ENCODE measurements at regions not wholly inside any gene's neighbourhood (a gene's known extent, or its start where the extent isn't known, plus 50 kb on each side); places are given as distances from the start of the nearest gene placed in this dataset.

DNA sequence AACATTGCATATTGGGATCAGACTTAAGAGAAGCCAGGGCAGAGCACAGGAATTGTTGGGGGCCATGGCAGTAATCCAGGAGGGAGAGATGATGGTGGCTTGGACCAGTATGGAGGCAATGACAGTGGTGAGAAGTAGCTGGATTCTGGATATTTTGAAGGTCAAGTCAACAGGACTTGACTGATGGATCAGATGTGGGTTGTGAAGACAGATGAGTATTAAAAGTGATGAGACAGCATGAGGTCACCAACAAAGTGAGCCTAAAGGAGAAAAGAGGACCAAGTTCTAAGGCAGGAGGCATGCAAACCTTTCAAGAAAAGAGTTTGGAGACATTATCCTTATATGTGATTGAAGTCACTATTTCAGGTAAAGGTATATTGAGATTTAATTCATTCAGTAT, 56.6 kb upstream of the TIPARP start:
- H2AFZ ChIP-seq: no peak overlapping the region
- no peak overlapping the region for H3K4me3 ChIP-seq
- no peaks in the 10 kb centered on the region for H3K79me2 ChIP-seq (replicated peaks; ENCODE audit: insufficient read depth)
- H3K27ac Mint-ChIP-seq: no peak overlapping the region
- no peak overlapping the region for H3K4me2 ChIP-seq
- H3F3A ChIP-seq (replicated peaks; ENCODE audit: low read depth): no peaks in the 10 kb centered on the region
- peaks cover 3% of the 10 kb centered on the region for H3K27me3 Mint-ChIP-seq (ENCODE audit: insufficient read depth, low read depth, poor library complexity)
- no peak overlapping the region for H3K4me3 Mint-ChIP-seq
- H4K20me1 ChIP-seq (replicated peaks; ENCODE audit: insufficient read depth): no peaks in the 10 kb centered on the region
- ATAC-seq (no peak), DNase-seq (ENCODE audit: low spot score) (no peak)
- no peak for TF ChIP-seq POLR2AphosphoS5 (IDR thresholded peaks at IDR 0.05; ENCODE audit: low read depth)
- TF ChIP-seq EZH2phosphoT487 (IDR thresholded peaks at IDR 0.05; ENCODE audit: unreplicated experiment): no peak
- no peak for TF ChIP-seq ZNF114 (CRISPR knock-in tag; IDR thresholded peaks at IDR 0.05)
- TF ChIP-seq, protein P1, sequence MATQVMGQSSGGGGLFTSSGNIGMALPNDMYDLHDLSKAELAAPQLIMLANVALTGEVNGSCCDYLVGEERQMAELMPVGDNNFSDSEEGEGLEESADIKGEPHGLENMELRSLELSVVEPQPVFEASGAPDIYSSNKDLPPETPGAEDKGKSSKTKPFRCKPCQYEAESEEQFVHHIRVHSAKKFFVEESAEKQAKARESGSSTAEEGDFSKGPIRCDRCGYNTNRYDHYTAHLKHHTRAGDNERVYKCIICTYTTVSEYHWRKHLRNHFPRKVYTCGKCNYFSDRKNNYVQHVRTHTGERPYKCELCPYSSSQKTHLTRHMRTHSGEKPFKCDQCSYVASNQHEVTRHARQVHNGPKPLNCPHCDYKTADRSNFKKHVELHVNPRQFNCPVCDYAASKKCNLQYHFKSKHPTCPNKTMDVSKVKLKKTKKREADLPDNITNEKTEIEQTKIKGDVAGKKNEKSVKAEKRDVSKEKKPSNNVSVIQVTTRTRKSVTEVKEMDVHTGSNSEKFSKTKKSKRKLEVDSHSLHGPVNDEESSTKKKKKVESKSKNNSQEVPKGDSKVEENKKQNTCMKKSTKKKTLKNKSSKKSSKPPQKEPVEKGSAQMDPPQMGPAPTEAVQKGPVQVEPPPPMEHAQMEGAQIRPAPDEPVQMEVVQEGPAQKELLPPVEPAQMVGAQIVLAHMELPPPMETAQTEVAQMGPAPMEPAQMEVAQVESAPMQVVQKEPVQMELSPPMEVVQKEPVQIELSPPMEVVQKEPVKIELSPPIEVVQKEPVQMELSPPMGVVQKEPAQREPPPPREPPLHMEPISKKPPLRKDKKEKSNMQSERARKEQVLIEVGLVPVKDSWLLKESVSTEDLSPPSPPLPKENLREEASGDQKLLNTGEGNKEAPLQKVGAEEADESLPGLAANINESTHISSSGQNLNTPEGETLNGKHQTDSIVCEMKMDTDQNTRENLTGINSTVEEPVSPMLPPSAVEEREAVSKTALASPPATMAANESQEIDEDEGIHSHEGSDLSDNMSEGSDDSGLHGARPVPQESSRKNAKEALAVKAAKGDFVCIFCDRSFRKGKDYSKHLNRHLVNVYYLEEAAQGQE (IDR thresholded peaks at IDR 0.05; ENCODE audit: unreplicated experiment): no peak
- no peak for TF ChIP-seq NANOG (IDR thresholded peaks at IDR 0.05; ENCODE audit: borderline replicate concordance)
- no peak for TF ChIP-seq JUNB (IDR thresholded peaks at IDR 0.05; ENCODE audit: unreplicated experiment)
- no peak for TF ChIP-seq EZH2 (IDR thresholded peaks at IDR 0.05; ENCODE audit: low read depth, unreplicated experiment)
- no peak for TF ChIP-seq CREB1 (CRISPR knock-in tag; IDR thresholded peaks at IDR 0.05; ENCODE audit: low read depth)
- TF ChIP-seq, protein P2, sequence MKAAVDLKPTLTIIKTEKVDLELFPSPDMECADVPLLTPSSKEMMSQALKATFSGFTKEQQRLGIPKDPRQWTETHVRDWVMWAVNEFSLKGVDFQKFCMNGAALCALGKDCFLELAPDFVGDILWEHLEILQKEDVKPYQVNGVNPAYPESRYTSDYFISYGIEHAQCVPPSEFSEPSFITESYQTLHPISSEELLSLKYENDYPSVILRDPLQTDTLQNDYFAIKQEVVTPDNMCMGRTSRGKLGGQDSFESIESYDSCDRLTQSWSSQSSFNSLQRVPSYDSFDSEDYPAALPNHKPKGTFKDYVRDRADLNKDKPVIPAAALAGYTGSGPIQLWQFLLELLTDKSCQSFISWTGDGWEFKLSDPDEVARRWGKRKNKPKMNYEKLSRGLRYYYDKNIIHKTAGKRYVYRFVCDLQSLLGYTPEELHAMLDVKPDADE (IDR thresholded peaks at IDR 0.05): no peak
- TF ChIP-seq, protein P3, sequence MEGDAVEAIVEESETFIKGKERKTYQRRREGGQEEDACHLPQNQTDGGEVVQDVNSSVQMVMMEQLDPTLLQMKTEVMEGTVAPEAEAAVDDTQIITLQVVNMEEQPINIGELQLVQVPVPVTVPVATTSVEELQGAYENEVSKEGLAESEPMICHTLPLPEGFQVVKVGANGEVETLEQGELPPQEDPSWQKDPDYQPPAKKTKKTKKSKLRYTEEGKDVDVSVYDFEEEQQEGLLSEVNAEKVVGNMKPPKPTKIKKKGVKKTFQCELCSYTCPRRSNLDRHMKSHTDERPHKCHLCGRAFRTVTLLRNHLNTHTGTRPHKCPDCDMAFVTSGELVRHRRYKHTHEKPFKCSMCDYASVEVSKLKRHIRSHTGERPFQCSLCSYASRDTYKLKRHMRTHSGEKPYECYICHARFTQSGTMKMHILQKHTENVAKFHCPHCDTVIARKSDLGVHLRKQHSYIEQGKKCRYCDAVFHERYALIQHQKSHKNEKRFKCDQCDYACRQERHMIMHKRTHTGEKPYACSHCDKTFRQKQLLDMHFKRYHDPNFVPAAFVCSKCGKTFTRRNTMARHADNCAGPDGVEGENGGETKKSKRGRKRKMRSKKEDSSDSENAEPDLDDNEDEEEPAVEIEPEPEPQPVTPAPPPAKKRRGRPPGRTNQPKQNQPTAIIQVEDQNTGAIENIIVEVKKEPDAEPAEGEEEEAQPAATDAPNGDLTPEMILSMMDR (conservative IDR thresholded peaks at IDR 0.05; ENCODE audit: low read depth in 2 of 2): no peak
- no peak for TF ChIP-seq STAT1 (IDR thresholded peaks at IDR 0.05; ENCODE audit: unreplicated experiment)
- TF ChIP-seq, protein P4, sequence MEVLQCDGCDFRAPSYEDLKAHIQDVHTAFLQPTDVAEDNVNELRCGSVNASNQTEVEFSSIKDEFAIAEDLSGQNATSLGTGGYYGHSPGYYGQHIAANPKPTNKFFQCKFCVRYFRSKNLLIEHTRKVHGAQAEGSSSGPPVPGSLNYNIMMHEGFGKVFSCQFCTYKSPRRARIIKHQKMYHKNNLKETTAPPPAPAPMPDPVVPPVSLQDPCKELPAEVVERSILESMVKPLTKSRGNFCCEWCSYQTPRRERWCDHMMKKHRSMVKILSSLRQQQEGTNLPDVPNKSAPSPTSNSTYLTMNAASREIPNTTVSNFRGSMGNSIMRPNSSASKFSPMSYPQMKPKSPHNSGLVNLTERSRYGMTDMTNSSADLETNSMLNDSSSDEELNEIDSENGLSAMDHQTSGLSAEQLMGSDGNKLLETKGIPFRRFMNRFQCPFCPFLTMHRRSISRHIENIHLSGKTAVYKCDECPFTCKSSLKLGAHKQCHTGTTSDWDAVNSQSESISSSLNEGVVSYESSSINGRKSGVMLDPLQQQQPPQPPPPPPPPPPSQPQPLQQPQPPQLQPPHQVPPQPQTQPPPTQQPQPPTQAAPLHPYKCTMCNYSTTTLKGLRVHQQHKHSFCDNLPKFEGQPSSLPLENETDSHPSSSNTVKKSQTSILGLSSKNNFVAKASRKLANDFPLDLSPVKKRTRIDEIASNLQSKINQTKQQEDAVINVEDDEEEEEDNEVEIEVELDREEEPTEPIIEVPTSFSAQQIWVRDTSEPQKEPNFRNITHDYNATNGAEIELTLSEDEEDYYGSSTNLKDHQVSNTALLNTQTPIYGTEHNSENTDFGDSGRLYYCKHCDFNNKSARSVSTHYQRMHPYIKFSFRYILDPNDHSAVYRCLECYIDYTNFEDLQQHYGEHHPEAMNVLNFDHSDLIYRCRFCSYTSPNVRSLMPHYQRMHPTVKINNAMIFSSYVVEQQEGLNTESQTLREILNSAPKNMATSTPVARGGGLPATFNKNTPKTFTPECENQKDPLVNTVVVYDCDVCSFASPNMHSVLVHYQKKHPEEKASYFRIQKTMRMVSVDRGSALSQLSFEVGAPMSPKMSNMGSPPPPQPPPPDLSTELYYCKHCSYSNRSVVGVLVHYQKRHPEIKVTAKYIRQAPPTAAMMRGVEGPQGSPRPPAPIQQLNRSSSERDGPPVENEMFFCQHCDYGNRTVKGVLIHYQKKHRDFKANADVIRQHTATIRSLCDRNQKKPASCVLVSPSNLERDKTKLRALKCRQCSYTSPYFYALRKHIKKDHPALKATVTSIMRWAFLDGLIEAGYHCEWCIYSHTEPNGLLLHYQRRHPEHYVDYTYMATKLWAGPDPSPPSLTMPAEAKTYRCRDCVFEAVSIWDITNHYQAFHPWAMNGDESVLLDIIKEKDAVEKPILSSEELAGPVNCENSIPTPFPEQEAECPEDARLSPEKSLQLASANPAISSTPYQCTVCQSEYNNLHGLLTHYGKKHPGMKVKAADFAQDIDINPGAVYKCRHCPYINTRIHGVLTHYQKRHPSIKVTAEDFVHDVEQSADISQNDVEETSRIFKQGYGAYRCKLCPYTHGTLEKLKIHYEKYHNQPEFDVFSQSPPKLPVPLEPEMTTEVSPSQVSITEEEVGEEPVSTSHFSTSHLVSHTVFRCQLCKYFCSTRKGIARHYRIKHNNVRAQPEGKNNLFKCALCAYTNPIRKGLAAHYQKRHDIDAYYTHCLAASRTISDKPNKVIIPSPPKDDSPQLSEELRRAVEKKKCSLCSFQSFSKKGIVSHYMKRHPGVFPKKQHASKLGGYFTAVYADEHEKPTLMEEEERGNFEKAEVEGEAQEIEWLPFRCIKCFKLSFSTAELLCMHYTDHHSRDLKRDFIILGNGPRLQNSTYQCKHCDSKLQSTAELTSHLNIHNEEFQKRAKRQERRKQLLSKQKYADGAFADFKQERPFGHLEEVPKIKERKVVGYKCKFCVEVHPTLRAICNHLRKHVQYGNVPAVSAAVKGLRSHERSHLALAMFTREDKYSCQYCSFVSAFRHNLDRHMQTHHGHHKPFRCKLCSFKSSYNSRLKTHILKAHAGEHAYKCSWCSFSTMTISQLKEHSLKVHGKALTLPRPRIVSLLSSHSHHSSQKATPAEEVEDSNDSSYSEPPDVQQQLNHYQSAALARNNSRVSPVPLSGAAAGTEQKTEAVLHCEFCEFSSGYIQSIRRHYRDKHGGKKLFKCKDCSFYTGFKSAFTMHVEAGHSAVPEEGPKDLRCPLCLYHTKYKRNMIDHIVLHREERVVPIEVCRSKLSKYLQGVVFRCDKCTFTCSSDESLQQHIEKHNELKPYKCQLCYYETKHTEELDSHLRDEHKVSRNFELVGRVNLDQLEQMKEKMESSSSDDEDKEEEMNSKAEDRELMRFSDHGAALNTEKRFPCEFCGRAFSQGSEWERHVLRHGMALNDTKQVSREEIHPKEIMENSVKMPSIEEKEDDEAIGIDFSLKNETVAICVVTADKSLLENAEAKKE (CRISPR knock-in tag; IDR thresholded peaks at IDR 0.05): no peak
- no peak for TF ChIP-seq ZNF331 (CRISPR knock-in tag; IDR thresholded peaks at IDR 0.05; ENCODE audit: low read depth)
- H3K9me2 ChIP-seq (ENCODE audit: insufficient read depth): peaks cover 6% of the 10 kb centered on the region; the same call in 1 of the 2 replicates
- H3K4me1 Mint-ChIP-seq: peaks cover 9% of the 10 kb centered on the region; the same call in 2 of the 3 replicates
- H3K36me3 Mint-ChIP-seq (ENCODE audit: low read depth): no peaks in the 10 kb centered on the region
- H3K27ac ChIP-seq (ENCODE audit: low read depth): no peak overlapping the region
- H3K4me1 ChIP-seq (ENCODE audit: insufficient read depth): no peaks in the 10 kb centered on the region
- no peaks in the 10 kb centered on the region for H3K27me3 ChIP-seq (ENCODE audit: insufficient read depth)
- H3K9me3 Mint-ChIP-seq: no peaks in the 10 kb centered on the region
- H3K36me3 ChIP-seq (ENCODE audit: insufficient read depth): no peaks in the 10 kb centered on the region

Measured in GM23338 (cell line).